ENCODE measurements at regions not wholly inside any gene's neighbourhood (a gene's known extent, or its start where the extent isn't known, plus 50 kb on each side); places are given as distances from the start of the nearest gene placed in this dataset.

DNA sequence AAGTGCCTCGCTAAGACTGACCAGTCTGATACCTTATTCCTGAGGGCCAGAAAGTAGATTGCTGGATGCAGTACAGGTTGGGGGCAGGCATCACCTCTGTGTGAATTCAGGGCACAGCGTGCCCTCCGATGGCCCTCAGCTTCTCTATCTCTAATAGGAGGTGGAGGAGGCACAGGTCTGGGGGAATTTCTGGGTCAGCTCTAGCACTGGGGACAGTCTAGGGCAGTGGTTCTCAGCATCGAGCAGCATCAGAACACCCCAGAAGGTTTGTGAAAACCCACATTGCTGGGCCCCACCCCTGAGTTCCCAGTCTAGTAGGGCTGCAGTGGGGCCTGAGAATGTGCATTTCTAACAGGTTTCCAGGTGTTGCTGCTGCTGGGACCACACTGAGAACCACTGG, 166.7 kb downstream of the CDC5L start:
- H3K4me3 ChIP-seq (ENCODE audit: low read length in 2 of 2): no peak overlapping the region
- no peak overlapping the region for H3K27ac ChIP-seq (ENCODE audit: low read depth in 1 of 2, low read length in 1 of 2)
- H3K36me3 ChIP-seq (ENCODE audit: control insufficient read depth in 2 of 2, insufficient read depth in 2 of 2, low read length in 1 of 2): no peaks in the 10 kb centered on the region
- WGBS: 96% methylated on average over 4 of the region's 4 CpGs
- H3K27me3 ChIP-seq (ENCODE audit: control insufficient read depth in 2 of 2, insufficient read depth in 1 of 2, low read length in 1 of 2): peaks cover 0 to 2% of the 10 kb centered on the region in 2 donors
- H3K9me3 ChIP-seq (ENCODE audit: control insufficient read depth in 2 of 2, insufficient read depth in 1 of 2, low read length in 1 of 2): no peaks in the 10 kb centered on the region
- peaks cover 0 to 10% of the 10 kb centered on the region in 2 donors for H3K4me1 ChIP-seq (ENCODE audit: control insufficient read depth in 2 of 2, insufficient read depth in 2 of 2, low read length in 2 of 2)
- no peak for DNase-seq (ENCODE audit: low read depth in 6 of 9, low spot score in 9 of 9)

DNA sequence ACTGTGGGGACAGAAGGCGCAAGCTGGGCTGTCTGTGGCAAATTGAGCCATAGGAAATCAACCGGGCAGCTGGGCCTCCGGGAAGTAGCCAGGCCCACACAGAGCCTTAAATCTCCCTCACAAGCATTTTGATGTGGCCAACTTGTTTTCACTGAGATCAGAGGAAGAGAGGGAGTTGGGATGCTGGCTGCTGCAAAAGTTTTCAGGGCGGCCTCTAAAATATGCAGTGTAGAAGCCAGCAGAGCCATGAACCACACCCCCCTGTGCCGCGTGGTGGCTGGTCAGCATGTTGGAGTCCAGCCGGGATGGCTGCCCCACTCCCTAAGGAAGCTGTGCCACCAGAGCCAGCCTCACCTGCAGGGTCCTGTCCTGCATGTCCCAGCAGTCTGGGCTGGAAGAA, 167.4 kb downstream of the CDC5L start:
- Histone ChIP-seq H3K9me3 (ENCODE audit: control insufficient read depth in 2 of 2, insufficient read depth in 1 of 2, low read length in 1 of 2) (no peaks in the 10 kb centered on the region), H3K36me3 (ENCODE audit: control insufficient read depth in 2 of 2, insufficient read depth in 2 of 2, low read length in 1 of 2) (no peaks in the 10 kb centered on the region), H3K4me1 (ENCODE audit: control insufficient read depth in 2 of 2, insufficient read depth in 2 of 2, low read length in 2 of 2) (peaks cover 0 to 10% of the 10 kb centered on the region in 2 donors), H3K27me3 (ENCODE audit: control insufficient read depth in 2 of 2, insufficient read depth in 1 of 2, low read length in 1 of 2) (peaks cover 0 to 2% of the 10 kb centered on the region in 2 donors), H3K27ac (ENCODE audit: low read depth in 1 of 2, low read length in 1 of 2) (no peak overlapping the region), H3K4me3 (ENCODE audit: low read length in 2 of 2) (no peak overlapping the region)
- DNase-seq (ENCODE audit: low read depth in 6 of 9, low spot score in 9 of 9): no peak
- WGBS: 97% methylated on average over 7 of the region's 7 CpGs

- Histone ChIP-seq H3K27ac (ENCODE audit: low read depth in 1 of 2, low read length in 1 of 2) (no peak overlapping the region), H3K9me3 (ENCODE audit: control insufficient read depth in 2 of 2, insufficient read depth in 1 of 2, low read length in 1 of 2) (no peaks in the 10 kb centered on the region), H3K27me3 (ENCODE audit: control insufficient read depth in 2 of 2, insufficient read depth in 1 of 2, low read length in 1 of 2) (peaks cover 0 to 6% of the 10 kb centered on the region in 2 donors), H3K4me3 (ENCODE audit: low read length in 2 of 2) (no peak overlapping the region), H3K36me3 (ENCODE audit: control insufficient read depth in 2 of 2, insufficient read depth in 2 of 2, low read length in 1 of 2) (no peaks in the 10 kb centered on the region), H3K4me1 (ENCODE audit: control insufficient read depth in 2 of 2, insufficient read depth in 2 of 2, low read length in 2 of 2) (peaks cover 0 to 14% of the 10 kb centered on the region in 2 donors)
- DNase-seq (ENCODE audit: low read depth in 6 of 9, low spot score in 9 of 9): no peak
- 1% methylated on average over 1 of the region's 1 CpG for WGBS
Observed at GRCh38 chr6:44556046-44556445, 168.5 kb downstream of the CDC5L start.

DNA sequence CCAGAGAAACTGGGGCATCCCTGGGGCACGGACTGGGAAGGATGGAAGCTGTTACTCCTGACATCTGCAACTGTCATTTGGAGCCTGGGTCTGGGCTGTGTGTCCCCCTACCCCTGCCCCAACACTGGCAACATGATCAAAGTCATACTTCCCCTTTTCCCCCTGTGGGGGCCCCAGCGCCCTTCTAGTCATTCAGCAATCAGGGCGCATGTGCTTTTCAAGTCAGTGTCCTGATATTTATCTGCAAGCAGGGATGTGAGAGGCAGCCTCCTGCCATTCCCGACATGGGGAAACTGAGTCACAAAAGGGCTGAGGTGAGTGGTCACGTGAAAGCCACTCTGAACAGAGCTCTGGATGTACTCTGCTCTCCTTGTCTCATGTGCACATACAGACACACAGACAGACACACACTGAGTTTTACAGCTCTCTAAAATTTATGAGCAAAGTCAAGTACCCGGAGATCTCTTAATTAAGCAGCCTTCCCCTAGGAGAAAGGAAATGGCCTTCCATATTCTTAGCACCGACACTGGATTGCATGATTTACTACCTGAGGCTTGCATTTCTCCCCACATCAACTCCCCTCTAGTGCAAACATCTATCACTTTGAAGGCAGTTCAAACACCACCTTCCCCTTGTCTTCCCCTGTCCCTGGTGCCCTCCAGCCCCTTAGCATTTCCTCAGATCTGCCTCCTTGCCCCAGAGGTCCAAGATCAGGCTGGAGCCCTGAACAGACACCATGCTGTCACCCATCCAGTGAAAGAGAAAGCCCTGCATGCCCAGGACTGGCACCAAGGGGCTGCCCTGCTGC, 170.7 kb downstream of the CDC5L start:
- 37% methylated on average over 7 of the region's 7 CpGs for WGBS

DNA sequence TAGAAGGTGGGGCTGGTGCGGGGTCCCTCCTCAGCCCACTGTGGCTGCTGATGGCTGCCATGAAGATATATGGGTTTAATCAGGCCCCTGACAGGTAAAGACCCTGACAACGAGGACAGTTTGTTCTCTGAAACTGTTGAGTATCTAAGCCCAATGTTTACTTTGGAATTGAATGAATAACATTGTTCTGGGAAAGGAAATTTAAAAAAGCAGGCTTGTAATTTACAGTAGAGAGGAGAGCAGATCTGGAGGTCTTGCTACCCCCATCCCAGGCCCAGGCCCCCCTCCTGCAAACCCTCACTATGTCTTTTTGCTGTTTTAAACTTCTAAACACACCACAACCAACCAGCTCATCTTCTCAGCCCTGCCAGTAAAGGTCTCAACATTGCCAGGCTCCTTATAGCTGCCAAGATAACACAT, 171.3 kb downstream of the CDC5L start:
- 57% methylated on average over 2 of the region's 2 CpGs for WGBS
- Histone ChIP-seq H3K9me3 (ENCODE audit: control insufficient read depth in 2 of 2, insufficient read depth in 1 of 2, low read length in 1 of 2) (no peaks in the 10 kb centered on the region), H3K27me3 (ENCODE audit: control insufficient read depth in 2 of 2, insufficient read depth in 1 of 2, low read length in 1 of 2) (peaks cover 0 to 10% of the 10 kb centered on the region in 2 donors), H3K4me3 (ENCODE audit: low read length in 2 of 2) (no peak overlapping the region), H3K27ac (ENCODE audit: low read depth in 1 of 2, low read length in 1 of 2) (no peak overlapping the region), H3K4me1 (ENCODE audit: control insufficient read depth in 2 of 2, insufficient read depth in 2 of 2, low read length in 2 of 2) (peaks cover 0 to 26% of the 10 kb centered on the region in 2 donors), H3K36me3 (ENCODE audit: control insufficient read depth in 2 of 2, insufficient read depth in 2 of 2, low read length in 1 of 2) (no peaks in the 10 kb centered on the region)
- no peak for DNase-seq (ENCODE audit: low read depth in 6 of 9, low spot score in 9 of 9)

More for the DNA sequence above, 170.7 kb downstream of the CDC5L start:
- no peaks in the 10 kb centered on the region for H3K36me3 ChIP-seq (ENCODE audit: control insufficient read depth in 2 of 2, insufficient read depth in 2 of 2, low read length in 1 of 2)
- H3K27me3 ChIP-seq (ENCODE audit: control insufficient read depth in 2 of 2, insufficient read depth in 1 of 2, low read length in 1 of 2): peaks cover 0 to 10% of the 10 kb centered on the region in 2 donors
- H3K9me3 ChIP-seq (ENCODE audit: control insufficient read depth in 2 of 2, insufficient read depth in 1 of 2, low read length in 1 of 2): no peaks in the 10 kb centered on the region
- no peak for DNase-seq (ENCODE audit: low read depth in 6 of 9, low spot score in 9 of 9)
- H3K27ac ChIP-seq (ENCODE audit: low read depth in 1 of 2, low read length in 1 of 2): no peak overlapping the region
- H3K4me1 ChIP-seq (ENCODE audit: control insufficient read depth in 2 of 2, insufficient read depth in 2 of 2, low read length in 2 of 2): peaks cover 0 to 26% of the 10 kb centered on the region in 2 donors
- no peak overlapping the region for H3K4me3 ChIP-seq (ENCODE audit: low read length in 2 of 2)

GRCh38 chr6:44559486-44560270, 172.2 kb downstream of the CDC5L start:
- H3K27ac ChIP-seq (ENCODE audit: low read depth in 1 of 2, low read length in 1 of 2): no peak overlapping the region
- no peaks in the 10 kb centered on the region for H3K9me3 ChIP-seq (ENCODE audit: control insufficient read depth in 2 of 2, insufficient read depth in 1 of 2, low read length in 1 of 2)
- 98% methylated on average over 13 of the region's 13 CpGs for WGBS
- peaks cover 0 to 10% of the 10 kb centered on the region in 2 donors for H3K27me3 ChIP-seq (ENCODE audit: control insufficient read depth in 2 of 2, insufficient read depth in 1 of 2, low read length in 1 of 2)
- DNase-seq (ENCODE audit: low read depth in 6 of 9, low spot score in 9 of 9): no peak
- H3K36me3 ChIP-seq (ENCODE audit: control insufficient read depth in 2 of 2, insufficient read depth in 2 of 2, low read length in 1 of 2): no peaks in the 10 kb centered on the region
- H3K4me1 ChIP-seq (ENCODE audit: control insufficient read depth in 2 of 2, insufficient read depth in 2 of 2, low read length in 2 of 2): peaks cover 0 to 26% of the 10 kb centered on the region in 2 donors
- no peak overlapping the region for H3K4me3 ChIP-seq (ENCODE audit: low read length in 2 of 2)

- 87% methylated on average over 12 of the region's 12 CpGs for WGBS
- Histone ChIP-seq H3K27me3 (ENCODE audit: control insufficient read depth in 2 of 2, insufficient read depth in 1 of 2, low read length in 1 of 2) (peaks cover 0 to 10% of the 10 kb centered on the region in 2 donors), H3K4me3 (ENCODE audit: low read length in 2 of 2) (no peak overlapping the region), H3K4me1 (ENCODE audit: control insufficient read depth in 2 of 2, insufficient read depth in 2 of 2, low read length in 2 of 2) (peaks cover 0 to 26% of the 10 kb centered on the region in 2 donors), H3K9me3 (ENCODE audit: control insufficient read depth in 2 of 2, insufficient read depth in 1 of 2, low read length in 1 of 2) (no peaks in the 10 kb centered on the region), H3K27ac (ENCODE audit: low read depth in 1 of 2, low read length in 1 of 2) (no peak overlapping the region), H3K36me3 (ENCODE audit: control insufficient read depth in 2 of 2, insufficient read depth in 2 of 2, low read length in 1 of 2) (no peaks in the 10 kb centered on the region)
- no peak for DNase-seq (ENCODE audit: low read depth in 6 of 9, low spot score in 9 of 9)
Observed at GRCh38 chr6:44560458-44561059, 173.1 kb downstream of the CDC5L start.

DNA sequence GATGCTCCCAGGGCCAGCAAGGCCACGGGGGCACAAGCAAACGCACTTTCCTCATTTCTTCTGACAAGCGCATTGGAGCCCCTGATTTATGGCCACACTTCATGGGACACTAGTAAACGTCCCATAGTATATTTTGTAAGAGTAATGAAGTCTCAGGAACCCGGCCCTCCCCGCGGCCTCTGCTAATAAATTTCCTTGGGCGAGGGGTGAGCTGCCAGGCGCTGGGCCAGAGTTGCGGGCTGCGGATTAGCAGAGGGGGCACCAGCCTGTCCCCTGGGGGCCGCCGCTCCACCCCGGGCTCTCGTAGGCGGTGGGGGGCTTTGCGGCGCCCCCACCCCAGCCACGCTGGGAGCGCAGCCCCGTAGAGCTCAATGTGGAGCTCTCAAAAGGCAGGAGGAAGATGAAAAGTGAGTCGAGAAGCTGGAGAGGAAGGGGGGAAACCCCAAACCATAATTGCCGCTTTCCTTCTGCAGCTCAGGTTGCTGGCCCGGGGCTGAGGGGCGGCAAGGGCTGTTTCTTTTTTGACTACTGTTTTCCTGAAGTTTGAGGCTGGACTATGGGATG, 173.6 kb downstream of the CDC5L start:
- 15% methylated on average over 25 of the region's 25 CpGs for WGBS
- peak in 4 of 9 donors; percentile 9 to 50 (median 15) for DNase-seq (ENCODE audit: low read depth in 6 of 9, low spot score in 9 of 9)

More for the DNA sequence above, 173.6 kb downstream of the CDC5L start:
- peaks cover 0 to 10% of the 10 kb centered on the region in 2 donors for H3K27me3 ChIP-seq (ENCODE audit: control insufficient read depth in 2 of 2, insufficient read depth in 1 of 2, low read length in 1 of 2)
- peaks cover 0 to 26% of the 10 kb centered on the region in 2 donors for H3K4me1 ChIP-seq (ENCODE audit: control insufficient read depth in 2 of 2, insufficient read depth in 2 of 2, low read length in 2 of 2)
- no peaks in the 10 kb centered on the region for H3K9me3 ChIP-seq (ENCODE audit: control insufficient read depth in 2 of 2, insufficient read depth in 1 of 2, low read length in 1 of 2)
- H3K36me3 ChIP-seq (ENCODE audit: control insufficient read depth in 2 of 2, insufficient read depth in 2 of 2, low read length in 1 of 2): no peaks in the 10 kb centered on the region
- no peak overlapping the region for H3K4me3 ChIP-seq (ENCODE audit: low read length in 2 of 2)
- H3K27ac ChIP-seq (ENCODE audit: low read depth in 1 of 2, low read length in 1 of 2): no peak overlapping the region
